GM21529 (cell line): ENCODE measurements at regions not wholly inside any gene's neighbourhood (a gene's known extent, or its start where the extent isn't known, plus 50 kb on each side); places are given as distances from the start of the nearest gene placed in this dataset.

Experiments
- ATAC-seq: cut with Tn5 transposase; IDR thresholded peaks from one replicate; pipeline ENCODE4 v1.9.1; 2021; ENCODE audit not compliant: unreplicated experiment

DNA sequence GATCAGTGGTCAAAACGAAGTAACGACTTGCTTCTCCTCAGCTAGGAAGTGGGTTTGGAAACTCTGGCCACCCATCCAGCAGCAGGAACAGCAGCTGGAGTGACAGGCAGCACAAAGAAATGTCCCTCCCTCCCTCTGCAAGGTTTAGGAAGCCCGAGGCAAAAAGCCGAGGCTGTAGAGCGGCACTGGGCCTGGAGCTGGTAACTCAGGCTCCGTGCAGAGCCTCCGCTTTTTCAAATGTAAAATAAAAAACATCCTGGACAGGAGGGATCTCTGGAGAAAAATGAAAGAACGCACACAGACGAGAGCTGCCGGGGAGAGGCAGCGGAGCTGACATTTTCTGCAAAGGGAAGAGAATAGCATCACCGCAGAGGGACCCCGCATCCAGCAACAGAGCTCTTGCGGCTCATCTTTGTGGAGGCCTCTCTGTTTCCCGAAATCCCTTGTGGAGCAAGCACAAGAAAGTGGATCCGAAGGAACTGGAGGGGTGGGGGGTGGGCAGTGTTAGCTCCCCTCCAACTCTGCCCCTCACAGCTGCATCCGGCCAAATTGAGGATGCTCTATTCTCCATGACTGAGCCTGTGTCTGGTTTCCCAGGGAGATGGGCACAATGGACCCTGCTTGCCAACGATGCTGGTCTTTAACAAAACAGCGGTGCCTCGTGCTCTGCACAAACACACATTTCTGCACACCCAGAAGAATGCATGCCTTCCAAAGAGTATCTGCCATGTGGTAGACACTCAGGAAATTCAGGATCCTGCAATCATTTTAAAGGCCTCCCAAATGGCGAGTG, 335.5 kb upstream of the ZFHX3 start:
- no peak for ATAC-seq

DNA sequence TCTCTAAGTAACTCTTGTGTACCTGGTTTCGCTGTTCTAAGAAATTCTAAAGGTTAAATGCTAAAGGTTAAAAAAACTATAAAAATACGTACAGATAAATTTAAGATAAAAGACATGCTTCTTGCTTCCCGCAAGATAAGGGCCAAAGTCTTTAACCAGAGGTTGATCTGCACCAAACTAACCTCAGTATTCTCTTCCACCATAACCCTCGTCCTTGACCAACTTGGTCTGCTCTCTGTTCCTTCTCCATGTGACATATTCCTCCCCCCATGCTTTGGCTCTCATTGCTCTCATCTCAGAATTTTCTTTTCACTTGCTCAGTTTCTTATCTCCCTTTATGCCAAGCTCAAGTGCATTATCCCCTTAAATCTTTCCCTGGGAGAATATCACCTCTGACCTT, 330.5 kb upstream of the ZFHX3 start:
- no peak for ATAC-seq

DNA sequence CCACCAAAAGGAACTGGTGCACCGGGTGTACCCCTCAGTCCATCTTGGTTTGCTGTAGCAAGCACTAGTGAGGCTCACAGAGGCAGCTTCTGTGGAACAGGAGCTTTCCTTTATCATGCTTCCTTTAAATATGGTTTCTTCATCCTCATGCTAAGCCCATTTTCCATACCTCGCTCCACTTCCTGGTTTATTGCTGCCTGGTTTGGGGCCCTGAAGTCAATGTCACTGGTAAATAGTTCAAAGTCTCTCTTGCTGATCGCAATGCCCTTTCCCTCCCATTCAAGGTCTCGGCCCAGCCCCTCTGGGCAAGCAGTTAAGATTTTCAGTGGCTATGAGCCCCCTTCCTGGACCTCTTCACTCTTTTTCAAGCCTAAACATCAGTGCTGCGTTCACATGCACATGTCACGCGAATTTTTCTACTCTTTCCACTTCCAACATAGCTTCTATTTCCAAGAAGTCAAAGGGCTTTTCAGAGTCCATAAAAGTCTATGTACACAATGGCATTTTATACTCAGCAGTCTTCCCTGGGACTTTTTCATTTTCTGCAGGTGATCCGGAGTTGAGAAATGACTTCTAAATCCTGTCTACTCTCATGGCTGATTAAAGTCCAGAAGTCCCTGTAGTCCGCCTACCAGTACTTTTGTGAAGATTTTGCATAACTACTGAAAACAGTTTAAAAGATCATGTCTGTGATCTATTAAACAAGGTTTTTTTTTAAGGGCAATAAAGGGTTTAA, 323.8 kb upstream of the ZFHX3 start:
- ATAC-seq = no peak

DNA sequence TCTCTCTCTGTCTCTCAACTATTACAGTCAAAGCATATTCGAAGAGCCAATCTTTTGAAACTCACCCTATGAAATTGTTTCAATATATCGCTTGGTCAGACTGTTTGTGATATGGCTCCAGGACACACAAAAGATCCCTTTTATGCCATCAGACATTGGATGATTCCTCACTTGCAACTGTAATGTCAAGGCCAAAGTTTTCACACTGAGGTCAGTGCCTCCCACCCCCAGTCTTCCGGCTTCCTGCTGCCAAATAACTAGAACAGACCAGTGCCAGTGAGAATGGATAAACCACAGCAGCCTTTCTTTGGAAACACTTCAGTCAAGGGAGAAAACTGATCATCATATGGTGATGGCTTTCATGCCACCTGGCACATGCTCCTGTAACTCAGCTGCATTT, 321.9 kb upstream of the ZFHX3 start:
- no peak for ATAC-seq

DNA sequence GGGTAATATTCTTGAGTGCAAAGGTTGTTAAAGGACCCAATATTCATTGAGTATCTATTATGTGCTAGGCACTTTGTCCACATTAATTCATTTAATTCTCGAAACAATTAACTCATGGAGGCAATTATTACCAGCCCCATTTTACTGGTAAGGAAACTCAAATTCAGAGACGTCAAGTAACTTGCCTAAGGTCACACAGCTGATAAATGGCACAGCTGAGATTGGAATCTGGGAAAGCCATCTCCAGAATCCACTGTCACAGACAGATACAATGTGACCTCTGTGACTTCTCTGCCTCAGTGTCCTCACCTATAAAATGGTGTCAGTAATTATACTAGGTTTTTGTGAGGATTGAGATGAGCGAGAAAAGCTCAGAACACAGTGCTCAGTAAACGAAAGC, 320.8 kb upstream of the ZFHX3 start:
- ATAC-seq = no peak

DNA sequence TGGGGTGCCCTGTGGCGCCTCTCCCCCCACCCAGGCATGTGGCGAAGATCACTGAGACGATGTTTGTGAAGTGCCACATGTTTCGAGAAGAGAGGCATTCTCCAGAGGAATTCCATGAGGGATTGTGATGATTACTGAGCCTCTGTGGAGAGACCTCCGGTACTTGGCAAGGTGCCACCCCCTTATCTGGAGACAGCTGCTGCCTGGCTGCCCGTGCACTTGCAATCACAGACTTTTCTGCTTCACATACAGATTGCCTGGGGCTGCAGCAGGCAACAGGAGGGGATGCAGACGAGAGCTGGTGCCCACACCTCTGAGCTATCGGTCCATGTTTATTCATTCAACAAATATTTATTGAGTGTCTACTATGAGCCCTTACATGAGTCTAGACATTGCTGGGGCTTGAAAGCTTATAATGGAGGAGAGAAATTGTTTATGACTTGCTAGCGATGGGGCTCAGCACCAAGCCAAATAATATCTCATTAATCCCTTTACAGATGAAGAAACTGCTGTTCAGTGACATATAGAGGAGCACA, 317.2 kb upstream of the ZFHX3 start:
- ATAC-seq = no peak

DNA sequence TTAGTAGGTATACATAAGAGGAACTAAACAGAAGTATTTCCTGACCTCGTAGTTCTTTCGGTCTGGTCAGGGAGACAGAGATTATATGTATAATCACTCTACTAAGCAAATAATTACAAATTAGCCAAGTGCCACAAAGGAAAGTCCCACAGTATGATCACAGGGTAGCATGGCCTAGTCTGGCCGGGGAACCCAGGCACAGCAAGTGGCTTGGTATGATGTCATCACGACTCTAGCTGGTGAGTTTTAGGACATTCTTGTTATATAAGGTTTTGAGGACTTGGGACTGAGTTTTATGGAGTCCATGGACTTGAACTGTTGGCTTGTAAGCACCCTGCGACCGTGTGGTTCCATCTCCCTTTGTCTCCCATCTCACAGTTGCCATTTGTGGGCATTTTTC, 316.5 kb upstream of the ZFHX3 start:
- no peak for ATAC-seq

DNA sequence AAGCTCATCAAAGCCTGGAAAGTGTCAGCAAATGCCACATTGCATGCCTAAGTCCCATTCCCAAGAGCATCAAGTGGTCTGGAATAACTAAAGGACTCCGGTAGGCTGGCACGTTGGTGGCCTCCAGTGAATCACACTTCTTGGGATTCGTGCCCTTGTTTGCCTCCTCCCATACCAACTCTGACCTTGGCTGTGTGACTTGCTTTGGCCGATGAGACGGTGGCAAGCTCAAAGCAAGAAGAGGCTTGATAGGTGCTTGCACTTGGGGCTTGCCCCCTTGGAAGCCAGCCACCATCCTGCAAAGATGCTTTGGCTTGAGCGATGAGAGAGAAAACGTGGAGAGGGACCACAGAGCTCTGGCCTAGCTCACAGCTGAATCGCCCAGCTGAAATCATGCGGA, 313.1 kb upstream of the ZFHX3 start:
- ATAC-seq = no peak

DNA sequence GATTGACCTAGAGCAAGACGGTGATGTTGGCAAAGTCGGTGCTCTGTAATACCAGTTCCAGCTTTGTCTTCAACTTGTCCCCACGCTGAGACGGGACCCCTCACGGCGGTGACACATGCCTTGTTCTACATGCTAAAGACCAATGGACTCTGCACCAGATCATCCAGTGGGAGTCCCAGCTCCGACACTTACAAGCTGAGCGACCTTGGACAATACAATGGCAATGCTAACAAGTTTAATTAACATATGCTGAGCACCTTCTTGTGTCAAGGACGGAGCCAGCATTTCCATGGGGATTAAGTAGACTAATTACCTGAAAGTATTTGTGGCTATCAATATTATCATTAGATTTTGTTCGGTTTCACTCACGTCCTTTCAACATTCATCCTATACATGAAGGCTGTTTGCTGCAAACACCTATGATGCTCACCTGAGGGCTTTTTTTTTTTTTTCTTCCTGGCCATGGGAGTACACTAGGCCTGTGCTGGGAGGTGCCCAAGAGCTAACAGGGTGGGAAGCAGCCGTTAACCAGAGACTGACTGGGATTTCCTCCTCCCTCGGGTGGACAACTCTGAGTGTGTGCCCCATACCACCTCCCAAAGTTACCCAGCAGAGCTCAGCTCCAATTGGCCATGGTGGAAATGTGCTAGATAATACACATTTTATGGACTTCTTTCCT, 308.6 kb upstream of the ZFHX3 start:
- no peak for ATAC-seq

DNA sequence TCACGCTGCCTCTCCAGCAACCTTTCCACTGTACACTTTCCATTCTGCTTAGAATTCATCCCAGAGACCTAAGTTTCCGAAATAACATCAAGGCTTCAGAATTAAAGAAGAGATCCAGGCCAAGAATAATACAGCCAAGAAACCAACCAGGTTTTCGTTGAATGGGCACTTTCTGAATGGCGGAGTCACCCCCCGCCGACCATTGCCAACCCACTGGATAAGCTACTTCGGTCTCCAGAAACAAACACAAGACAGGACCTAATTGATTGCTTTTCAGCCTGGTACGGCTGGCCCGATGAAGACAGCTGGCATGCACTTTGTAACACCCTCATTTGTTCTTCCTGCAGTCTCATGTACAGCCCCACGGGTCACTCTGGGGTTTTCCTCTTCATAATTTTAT, 308.1 kb upstream of the ZFHX3 start:
- ATAC-seq = no peak

DNA sequence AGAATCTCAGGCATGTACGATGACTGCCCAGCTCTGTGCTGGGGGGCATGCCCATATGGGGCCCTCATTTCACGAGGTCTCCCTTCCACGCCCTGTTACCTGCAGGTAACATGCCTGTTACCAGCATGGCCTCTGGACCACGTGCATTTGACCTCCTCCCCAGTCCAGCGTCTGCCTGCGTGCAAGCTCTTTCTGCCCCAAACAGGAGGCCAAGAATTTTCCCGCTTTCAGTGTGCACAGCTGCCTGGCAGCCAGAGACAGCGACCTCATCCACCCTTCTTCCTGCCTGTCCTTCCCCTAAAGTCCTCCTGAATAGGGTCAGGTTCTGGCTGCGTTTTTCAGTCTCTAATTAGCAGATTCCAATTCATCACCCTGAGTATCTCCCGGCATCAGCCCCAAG, 306.5 kb upstream of the ZFHX3 start:
- ATAC-seq = no peak

DNA sequence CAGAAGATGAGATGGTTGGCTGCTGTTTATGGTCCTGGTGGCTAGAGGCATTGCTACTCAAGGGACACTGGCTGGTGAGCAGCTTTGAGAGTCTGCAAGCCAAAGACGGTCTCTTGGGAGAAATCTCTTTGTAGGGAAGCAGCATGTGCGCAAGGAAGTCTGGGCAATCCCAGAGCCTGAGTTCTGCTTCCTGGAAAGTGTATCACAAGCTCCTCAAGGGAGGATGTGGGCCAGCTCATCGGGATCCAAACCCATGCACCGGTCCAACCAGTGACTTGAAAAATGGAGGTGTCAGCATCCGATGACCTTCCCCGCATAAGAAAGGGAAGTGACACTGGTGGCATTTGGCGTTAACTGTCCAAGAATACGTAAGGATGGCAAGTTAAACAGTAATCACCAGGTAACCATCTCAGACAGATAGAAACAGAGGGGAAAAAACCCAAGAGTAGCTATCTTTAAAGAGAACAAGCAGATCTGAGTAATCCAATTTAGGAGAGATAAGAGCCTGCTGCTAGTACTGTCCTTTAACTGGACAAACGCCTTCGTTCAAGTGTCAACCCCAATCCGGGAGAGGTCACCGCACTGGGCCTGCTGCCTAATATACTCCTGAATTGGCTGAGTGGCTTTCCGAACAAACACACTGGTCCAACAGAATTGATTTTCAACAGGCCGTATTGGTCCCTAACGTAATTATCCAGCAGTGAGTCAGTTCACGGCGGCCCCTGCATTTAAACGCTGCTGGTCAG, 303.0 kb upstream of the ZFHX3 start:
- no peak for ATAC-seq

DNA sequence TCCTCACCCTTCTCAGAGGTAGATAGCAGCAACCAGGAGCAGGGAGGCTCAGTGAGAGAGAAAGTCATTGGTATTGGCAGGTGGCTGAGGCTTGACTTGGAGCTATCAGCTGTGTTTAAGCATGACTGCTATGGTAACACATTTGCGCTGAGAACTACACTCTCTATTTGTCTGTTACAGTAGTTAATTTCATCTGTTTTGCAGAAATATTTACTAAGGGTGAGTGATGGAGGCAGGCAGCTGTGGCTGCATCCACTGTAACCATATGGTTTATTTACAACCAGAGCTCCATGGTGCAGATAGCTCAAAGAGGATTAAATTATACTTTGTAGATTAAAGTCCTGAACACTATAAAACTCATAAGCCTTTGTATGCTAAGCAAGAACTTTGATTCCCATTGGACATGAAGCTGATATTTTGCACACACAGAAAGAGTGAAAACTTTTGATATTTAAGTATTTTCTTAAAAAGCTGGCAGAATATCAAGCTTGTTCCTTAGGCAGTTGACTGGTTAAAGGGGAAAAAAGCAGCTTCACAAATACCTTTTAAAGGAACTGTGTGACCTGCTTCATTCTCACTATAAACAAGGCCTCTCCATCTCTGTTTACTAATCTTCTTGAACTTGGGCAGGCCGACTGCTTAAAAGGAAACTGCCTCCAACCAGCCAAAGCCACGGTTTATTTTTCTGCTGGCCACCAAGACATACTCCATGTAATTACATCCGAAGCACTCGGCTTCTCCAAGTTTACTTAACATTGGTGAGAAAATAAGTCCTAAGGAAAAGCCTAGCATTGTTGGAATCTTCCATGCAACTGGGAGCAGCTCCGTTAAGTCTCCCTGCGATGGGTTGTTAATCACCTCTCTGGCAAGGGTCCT, 299.8 kb upstream of the ZFHX3 start:
- ATAC-seq = no peak

DNA sequence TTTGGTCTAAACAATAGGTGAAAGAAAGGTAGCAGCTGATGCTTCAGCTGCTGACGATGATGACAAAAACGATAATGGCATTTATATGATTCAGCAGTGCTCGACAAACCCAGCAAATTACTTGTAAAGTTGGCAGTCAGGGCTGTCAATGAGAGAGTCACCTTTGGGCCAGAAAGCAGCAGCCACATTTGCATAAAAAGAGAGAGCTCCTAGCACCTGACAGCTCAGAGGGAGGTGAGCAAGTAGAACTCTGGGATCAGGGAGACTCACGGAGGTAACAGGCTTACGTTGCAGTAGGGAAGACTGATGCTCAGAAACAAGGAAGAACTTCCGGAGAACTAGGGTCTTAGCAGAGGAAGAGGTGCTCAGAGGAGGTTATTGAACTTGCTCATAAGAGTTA, 291.9 kb upstream of the ZFHX3 start:
- no peak for ATAC-seq

DNA sequence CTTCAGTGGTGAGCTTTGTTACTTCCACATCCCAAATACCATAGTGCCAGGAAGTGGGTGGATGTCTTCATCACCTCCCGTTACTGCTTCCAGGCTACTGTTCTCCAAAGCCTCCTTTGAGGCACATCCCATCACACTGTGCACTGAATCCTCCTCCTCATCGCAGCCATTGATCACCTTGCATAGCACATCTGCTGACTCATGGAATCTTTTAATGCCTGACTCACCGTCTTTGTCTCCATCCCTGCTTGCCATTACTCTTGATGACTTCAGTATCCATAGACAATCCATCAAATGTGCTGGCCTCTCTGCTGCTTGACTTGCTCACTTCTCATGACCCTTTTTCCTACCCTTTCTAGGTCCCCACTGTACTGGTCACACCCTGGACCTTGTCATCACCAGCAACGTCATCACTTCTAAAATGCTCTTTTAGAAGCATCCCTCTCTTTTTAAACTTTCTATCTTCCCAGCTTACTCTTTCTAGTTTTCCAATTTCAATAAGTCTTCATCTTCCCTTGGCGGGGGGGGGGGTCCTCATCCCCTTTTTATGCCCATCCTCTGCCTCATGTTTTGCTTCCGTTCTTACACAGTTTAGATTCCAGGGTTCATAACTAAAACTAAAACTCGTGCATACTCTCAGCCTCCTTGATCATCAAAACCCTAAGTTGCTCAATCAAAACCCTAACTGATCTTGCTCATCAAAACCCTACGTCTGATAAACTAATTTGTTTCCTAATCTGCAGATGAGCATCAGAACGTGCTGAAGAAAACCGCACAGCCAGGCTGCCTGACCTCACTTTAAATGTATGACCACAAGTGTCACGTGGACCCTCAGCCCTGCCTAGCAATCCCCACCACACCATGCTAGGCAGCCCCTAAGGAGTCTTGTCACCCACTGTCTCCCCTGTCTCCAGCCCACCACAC, 289.7 kb upstream of the ZFHX3 start:
- ATAC-seq = no peak

DNA sequence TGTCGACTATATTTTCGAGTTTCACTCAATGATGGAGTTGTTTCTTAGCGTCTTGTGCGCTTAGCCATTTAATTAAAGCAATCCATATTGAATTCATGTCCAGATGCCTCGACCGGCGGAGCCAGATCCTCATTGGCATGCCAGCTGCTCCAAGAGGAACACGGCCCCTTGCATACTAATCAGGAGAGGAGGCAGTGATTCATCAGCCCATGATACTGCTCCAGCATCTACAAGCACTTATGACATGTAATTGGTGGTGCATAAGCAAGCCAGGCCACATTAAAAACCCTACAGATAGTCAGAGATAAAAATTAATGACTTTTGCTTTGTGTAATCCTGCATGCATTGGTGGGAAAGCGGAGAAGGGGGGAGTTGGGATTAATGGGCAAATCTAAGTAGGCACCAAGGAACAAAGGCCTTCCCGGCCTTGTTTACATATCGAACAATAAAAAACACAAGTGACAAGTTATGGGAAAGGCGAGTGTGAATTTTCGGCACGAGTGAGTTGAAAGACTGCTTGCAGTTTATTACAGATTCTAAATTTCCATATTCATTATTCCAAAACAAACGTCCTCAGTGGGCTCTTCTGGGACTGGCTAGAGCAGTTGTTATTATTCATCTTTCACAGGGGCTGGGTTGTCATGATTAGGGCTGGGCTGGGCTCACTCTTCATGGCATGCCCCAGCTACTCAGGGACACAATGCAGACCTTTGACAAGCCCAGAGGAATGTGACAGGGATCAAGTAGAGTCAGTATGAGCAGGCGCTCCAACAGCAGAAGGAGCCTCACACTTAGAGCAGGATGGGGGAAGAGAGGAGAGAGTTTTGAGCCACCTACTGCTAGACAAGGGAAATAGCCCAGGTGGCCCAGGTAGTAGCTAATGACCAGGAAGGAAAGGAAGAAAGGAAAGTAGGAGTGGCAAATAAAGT, 281.7 kb upstream of the ZFHX3 start:
- ATAC-seq = no peak

DNA sequence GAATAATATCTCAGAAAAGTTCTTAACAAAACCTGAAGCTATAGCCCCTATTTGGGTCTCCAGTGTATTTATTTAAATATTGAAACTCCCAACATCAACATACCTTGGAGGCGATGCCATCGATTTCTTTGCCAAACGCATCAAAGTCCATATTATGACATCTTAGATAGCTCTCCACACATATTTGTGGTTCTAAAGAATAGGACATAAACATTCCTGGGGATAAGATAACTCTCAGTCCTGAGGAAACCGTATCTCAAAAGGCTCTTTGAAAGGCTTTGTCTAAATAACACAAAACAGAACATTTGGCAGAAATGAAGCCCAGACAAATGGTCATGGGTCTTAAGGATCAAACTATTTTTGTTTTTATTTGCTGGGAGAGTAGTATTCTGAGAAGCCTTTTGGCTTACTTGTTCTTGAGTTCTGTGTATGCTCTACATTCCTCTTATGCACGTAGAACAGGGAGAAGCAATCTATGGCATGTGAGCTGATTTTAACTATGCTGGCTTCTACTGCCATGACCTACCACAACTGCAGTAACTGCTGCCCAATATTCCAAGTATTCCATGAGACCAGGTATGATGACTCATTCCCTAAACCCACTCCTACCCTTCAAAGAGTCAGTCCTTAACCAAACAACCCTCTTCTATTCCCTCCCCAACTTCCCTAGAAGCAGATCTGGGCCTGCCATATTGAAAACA, 279.0 kb upstream of the ZFHX3 start:
- no peak for ATAC-seq
